DMS114 treated with DMSO at 0.1 percent for 48 hours (cell line): ENCODE measurements at regions not wholly inside any gene's neighbourhood (a gene's known extent, or its start where the extent isn't known, plus 50 kb on each side); places are given as distances from the start of the nearest gene placed in this dataset.

Source experiments
- DNase-seq: peaks from one replicate; lab custom pipeline; 2025; ENCODE audit not compliant: unreplicated experiment; lab: John Stamatoyannopoulos, UW

DNA sequence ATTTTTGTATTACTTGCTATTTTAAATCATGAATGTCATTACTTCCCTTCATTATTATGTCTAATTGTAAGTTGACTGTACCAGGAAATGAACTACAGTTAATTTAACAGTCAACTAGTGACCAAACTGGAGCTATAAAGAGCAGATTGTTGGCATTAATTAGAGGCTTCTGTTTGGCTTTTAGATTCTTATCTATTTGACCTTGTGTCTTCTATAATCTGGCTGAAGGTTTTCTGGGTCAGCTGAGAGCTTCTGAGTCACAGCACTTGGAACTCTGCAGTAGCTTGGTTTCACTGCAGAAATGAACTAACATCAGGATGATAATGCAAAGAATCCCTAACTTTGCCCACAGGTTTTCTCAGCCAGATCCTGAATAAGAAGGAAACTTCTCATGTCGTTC is 169.2 kb upstream of the LEF1 start:
- no peak for DNase-seq

GRCh38 chr4:108336076-108336475 is 167.3 kb upstream of the LEF1 start:
- DNase-seq = no peak

DNA sequence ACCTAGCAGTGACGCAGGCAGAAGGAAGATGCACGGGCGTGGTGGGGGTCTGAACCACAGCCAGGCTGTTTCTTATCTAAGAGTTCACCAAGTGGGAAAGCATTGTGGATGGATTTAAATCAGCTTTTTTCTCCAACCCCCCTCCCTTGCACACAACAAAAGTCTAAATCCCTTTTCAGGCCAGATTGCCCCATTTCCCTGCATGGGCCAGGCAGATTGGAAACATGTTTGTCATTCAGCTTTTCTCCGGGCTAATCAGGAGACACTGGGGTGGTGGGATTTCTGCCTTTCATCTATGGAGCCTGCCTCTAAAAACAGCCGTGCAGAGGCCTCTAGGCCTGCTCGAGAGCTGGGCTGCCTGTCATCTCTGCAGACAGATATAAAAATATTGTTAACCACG is 166.3 kb upstream of the LEF1 start:
- DNase-seq = no peak

GRCh38 chr4:108334031-108334430 is 165.3 kb upstream of the LEF1 start:
- no peak for DNase-seq

- no peak for DNase-seq
Observed at GRCh38 chr4:108333353-108333942, 164.7 kb upstream of the LEF1 start.

- DNase-seq = no peak
Observed at GRCh38 chr4:108331905-108332632, 163.3 kb upstream of the LEF1 start.

- no peak for DNase-seq
Observed at GRCh38 chr4:108328383-108328732, 159.6 kb upstream of the LEF1 start.

DNA sequence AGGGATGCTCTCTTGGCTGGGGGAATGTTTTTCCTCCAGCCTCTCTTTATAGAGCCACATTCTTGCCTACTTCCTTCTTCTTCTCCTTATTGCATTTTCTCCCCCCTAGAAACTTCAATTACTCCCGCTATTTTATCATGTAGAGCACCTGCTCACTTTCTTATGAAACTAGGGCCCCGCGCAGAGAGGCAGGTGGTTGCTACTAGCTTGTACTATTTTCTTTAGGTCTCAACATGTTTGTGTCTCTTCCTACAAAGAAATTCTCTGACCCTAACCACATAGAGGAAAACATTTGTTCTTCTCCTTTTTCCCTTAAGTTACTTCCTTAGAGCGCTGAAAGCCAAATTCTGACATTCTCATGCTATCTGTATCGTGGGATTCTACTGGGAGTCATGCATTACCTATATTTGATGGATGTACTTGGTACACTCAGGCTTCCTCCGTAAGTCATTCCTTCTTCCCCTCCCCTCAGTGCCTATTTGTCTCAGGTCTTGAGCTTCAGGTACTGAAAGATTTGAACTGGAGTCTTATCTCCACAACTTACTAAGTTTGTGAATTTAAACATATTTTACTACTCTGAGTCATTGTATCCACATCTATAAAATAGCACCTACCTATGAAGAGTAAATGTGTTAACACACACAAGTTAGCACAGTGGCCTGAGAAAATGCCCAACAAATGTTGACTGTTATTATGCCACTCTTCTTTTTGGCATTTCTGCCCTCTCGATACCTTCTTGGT is 159.1 kb upstream of the LEF1 start:
- DNase-seq = no peak

GRCh38 chr4:108325561-108325960 is 156.8 kb upstream of the LEF1 start:
- DNase-seq = no peak

DNA sequence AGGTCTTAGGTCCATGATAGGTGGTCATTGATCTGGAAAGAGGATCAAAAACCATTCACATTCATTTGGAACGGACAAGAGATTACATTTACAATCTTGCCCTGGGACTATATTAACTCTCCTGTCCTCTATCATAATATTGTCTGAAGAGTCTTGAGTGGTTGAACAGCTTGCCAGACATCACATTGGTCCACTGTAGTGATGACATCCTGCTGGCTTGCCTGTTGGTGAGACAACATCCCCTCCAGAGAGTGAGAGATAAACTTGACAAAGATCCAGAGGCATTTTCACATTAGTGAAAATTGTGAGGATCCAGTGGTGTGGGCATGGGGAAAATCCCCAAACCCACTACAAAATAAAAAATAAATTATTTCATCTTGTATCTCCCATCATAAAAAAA is 155.7 kb upstream of the LEF1 start:
- no peak for DNase-seq

DNA sequence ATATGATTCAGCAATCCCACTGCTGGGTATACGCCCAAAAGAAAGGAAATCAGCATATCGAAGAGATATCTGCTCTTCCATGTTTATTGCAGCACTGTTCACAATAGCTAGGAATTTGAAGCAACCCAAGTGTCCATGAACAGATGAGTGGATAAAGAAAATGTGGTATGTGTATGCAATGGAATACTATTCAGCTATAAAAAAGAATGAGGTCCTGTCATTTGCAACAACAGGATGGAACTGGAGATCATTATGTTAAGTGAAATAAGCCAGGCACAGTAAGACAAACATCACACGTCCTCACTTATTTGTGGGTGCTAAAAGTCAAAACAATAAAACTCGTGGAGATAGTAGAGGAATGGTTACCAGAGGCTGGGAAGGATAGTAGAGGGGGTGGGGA is 153.8 kb upstream of the LEF1 start:
- DNase-seq = no peak

DNA sequence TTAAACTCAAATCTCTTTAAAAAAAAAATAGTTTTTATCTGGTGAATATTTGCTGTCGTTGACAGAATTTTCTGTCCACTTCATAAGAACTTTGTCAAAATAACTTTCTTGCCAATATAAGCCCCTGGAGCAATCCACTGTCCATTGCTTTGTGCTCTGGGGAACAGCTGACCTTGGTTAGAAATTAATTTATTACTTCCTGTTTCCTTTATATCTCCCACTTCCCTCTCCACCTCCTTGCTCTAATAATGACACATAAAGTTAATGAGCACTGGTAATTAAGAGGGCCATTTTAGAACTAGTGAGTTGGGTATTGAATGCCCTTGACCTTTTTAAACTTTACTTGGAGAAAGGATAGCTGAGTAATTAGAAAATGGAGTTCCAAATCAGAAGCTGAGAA is 151.3 kb upstream of the LEF1 start:
- no peak for DNase-seq

DNA sequence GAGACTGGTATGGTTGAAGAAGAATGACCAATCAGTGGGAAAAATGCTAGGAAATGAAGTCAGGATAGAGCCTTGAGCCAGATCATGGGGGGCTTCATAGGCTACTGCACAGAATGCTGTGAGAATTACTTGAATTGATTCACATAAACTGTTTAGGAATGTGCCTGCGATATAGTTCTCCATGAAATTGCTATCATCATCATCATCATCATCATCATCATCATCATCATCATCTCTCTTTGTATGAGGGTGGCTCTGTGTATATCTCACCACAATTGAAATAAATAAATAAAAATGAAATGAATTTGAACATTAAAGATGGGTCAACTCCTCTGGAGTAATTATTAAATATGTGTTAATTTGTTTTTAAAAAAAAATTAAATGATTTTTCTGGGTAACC is 148.6 kb upstream of the LEF1 start:
- no peak for DNase-seq

DNA sequence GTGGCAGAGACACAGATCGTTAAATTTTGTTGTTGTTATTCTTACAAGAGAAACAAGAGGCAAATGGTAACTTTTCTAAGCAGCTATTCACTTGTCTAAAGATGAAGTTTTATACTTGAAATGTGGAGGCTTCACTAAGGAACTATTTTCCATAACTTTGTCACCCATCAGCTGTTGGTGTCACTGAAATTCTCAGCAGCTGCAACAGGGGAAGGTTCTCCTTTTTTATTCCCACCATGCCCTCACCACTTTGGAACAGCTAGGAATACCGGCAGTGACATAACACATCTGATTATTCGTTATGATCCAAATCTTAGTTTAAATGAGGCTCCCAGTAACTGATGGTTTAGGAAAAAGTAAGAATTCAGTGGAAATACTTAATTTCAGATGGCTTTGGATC is 147.0 kb upstream of the LEF1 start:
- no peak for DNase-seq

DNA sequence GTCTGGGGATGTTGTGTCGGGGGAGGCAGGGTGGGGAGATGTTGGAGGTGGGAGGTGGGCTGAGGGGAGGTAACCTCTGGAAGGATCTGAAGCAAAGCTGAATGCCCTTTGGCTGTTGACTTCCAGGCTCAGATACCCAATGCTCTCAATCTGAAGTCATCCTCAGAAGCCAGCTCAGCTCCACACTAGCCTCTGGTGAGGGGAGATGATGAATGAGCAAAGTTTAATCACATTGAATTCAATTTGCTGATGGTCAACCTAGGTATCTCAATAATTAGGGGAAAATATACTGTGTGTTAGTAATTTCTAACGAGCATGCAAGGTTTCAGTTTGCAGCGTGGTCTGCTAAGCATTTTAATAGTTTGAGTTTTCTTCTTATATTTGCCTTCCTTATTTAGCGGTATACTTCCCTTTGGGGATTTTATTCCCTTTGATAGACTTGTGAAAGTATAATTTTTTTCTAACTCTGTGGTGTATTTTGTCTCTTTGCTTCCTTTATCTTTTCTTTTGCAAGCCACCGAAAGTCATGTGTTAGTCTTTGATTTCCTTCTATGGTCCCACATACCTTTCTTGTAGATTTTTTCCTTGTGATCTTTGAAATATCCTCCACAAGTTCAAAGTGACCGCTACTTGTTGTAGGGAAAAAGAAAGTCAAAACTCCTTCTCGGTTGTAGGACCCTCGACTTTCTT is 146.3 kb upstream of the LEF1 start:
- no peak for DNase-seq

DNA sequence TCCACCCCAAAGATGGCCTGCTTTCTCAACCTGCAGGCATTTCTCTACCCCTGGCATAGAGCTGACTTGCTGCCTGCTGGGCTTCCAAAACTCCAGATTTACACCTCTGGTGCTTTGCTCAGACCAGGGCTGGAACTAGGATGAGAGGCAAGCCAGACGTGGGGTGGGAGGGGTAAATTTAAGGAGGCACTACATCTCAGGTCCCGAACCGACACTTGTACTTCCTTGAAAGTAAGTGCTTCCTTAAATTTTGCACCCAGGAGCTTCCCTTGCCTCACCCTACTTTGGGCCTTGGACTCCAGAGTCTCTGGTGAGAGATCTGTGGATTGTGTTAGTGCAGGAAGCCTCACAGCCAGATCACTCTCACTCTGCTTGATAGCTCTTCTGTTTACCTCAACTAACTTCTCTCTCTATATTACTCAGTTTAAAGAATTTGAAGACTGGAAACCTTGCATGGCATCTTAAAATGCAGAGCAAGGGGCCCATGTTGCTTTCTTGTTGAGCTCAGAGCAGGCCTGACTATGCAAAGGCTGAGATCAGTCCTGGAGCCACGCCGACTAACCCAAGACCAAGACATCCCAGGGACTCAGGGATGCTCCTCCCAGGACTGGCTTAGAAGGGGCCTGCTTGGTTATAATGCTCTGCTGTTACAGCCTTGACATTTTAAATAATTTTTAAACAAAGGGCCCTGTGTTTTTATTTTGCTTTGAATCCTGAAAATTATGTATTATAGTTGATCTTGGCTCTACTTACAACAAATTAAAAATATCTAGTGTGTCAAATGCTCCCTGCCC is 145.0 kb upstream of the LEF1 start:
- no peak for DNase-seq

GRCh38 chr4:108311313-108311712 is 142.6 kb upstream of the LEF1 start:
- DNase-seq = no peak

DNA sequence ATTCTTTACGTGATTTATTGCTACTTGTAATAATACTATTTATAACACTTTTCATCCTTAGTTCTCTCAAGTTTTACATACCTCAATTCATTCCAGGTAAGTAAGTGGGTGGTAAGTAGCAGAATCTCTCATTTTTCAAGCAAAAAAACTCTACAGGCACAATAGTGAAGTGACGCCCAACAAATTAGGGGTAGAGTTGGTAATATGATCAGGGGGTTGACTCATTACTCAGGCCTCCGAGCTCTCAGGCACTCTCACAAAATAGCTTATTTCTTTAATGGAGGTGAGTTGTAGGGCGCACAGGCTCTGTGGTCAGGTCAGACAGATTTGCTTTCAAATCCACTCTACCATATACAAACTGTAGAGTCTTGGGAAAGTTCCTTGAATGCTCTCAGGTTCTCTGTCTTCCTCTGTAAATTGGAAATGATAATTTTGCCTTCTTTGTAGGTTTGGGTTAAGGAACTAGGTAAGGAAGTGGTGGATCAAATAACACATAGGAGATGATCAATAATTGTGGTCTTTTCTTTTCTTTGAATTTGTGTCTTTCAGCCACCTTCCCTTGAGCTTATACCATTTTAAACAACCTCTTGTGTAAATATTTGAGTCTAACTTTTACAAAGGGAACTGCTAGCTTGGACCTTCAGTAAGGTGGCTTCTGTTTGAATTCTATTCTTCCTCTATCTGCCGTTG is 134.9 kb upstream of the LEF1 start:
- no peak for DNase-seq

- DNase-seq = no peak
Observed at GRCh38 chr4:108301545-108302251, 133.0 kb upstream of the LEF1 start.

GRCh38 chr4:108297605-108298004 is 128.9 kb upstream of the LEF1 start:
- no peak for DNase-seq
